ENCODE measurements at regions not wholly inside any gene's neighbourhood (a gene's known extent, or its start where the extent isn't known, plus 50 kb on each side); places are given as distances from the start of the nearest gene placed in this dataset.
A peak's percentile ranks its signal among the peaks of the same experiment; 100 is the strongest.

DNA sequence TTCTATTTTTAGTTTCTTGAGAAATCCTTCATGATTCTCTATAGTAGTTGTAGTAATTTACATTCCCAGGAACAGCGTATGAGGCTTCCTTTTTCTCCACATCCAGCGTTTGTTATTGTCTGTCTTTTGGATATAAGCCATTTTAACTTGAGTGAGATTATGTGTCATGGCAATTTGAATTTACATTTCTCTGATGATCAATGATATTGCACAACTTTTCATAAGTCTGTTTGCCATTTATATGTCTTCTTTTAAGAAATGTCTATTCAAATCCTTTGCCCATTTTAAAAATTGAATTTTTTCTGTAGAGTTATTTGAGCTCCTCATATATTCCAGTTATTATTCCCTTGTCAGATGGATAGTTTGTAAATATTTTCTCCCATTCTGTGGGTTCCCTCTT lies 285.1 kb downstream of the REEP3 start:
- Histone ChIP-seq H4K20me1 (ENCODE audit: insufficient read depth, low read length) (no peaks in the 10 kb centered on the region), H3K27ac (ENCODE audit: low read length) (no peak overlapping the region), H3K36me3 (replicated peaks; ENCODE audit: insufficient read depth, low read length) (no peaks in the 10 kb centered on the region), H3F3A (ENCODE audit: insufficient read depth, low read length) (no peaks in the 10 kb centered on the region), H3K9ac (ENCODE audit: low read length) (no peak overlapping the region), H3K79me2 (ENCODE audit: low read length) (no peaks in the 10 kb centered on the region), H3K4me1 (ENCODE audit: low read length) (no peaks in the 10 kb centered on the region), H3K9me2 (replicated peaks; ENCODE audit: insufficient read depth, low read length) (no peaks in the 10 kb centered on the region), H3K4me2 (ENCODE audit: low read depth, low read length) (no peak overlapping the region), H3K9me3 (replicated peaks; ENCODE audit: insufficient read depth, low read length) (no peaks in the 10 kb centered on the region), H3K4me3 (ENCODE audit: low read length) (no peak overlapping the region), H3K27me3 (replicated peaks; ENCODE audit: insufficient read depth, low read length) (no peaks in the 10 kb centered on the region), H2AFZ (ENCODE audit: low read length) (no peak overlapping the region)
- DNase-seq = no peak
- TF ChIP-seq, protein P1, sequence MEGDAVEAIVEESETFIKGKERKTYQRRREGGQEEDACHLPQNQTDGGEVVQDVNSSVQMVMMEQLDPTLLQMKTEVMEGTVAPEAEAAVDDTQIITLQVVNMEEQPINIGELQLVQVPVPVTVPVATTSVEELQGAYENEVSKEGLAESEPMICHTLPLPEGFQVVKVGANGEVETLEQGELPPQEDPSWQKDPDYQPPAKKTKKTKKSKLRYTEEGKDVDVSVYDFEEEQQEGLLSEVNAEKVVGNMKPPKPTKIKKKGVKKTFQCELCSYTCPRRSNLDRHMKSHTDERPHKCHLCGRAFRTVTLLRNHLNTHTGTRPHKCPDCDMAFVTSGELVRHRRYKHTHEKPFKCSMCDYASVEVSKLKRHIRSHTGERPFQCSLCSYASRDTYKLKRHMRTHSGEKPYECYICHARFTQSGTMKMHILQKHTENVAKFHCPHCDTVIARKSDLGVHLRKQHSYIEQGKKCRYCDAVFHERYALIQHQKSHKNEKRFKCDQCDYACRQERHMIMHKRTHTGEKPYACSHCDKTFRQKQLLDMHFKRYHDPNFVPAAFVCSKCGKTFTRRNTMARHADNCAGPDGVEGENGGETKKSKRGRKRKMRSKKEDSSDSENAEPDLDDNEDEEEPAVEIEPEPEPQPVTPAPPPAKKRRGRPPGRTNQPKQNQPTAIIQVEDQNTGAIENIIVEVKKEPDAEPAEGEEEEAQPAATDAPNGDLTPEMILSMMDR (IDR thresholded peaks at IDR 0.05; ENCODE audit: low read length) = no peak
- TF ChIP-seq EZH2 (optimal IDR thresholded peaks at IDR 0.05; ENCODE audit: low read depth, low read length) (no peak), EZH2phosphoT487 (IDR thresholded peaks at IDR 0.05; ENCODE audit: low read length) (no peak)

DNA sequence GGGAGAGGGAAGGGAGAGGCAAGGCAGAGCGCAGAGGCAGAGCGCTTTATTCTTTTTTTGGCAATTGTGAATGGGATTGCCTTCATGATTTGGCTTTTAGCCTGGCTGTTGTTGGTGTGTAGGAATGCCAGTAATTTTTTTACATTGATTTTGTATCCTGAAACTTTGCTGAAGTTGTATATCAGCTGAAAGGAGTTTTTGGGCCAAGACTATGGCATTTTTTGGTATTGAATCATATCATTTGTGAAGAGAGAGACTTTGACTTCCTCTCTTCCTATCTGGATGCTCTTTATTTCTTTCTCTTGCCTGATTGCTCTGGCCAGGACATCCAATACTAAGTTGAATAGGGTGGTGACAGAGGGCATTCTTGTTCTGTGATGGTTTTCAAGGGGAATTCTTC lies 291.3 kb downstream of the REEP3 start:
- no peaks in the 10 kb centered on the region for H3K4me1 ChIP-seq (ENCODE audit: low read length)
- H3F3A ChIP-seq (ENCODE audit: insufficient read depth, low read length) = no peaks in the 10 kb centered on the region
- DNase-seq = no peak
- no peak for TF ChIP-seq EZH2phosphoT487 (IDR thresholded peaks at IDR 0.05; ENCODE audit: low read length)
- no peak for TF ChIP-seq EZH2 (optimal IDR thresholded peaks at IDR 0.05; ENCODE audit: low read depth, low read length)
- TF ChIP-seq, protein P1 (IDR thresholded peaks at IDR 0.05; ENCODE audit: low read length) = no peak
- no peaks in the 10 kb centered on the region for H3K9me3 ChIP-seq (replicated peaks; ENCODE audit: insufficient read depth, low read length)
- H3K4me3 ChIP-seq (ENCODE audit: low read length) = no peak overlapping the region
- no peak overlapping the region for H3K9ac ChIP-seq (ENCODE audit: low read length)
- H3K9me2 ChIP-seq (replicated peaks; ENCODE audit: insufficient read depth, low read length) = no peaks in the 10 kb centered on the region
- H3K79me2 ChIP-seq (ENCODE audit: low read length) = no peaks in the 10 kb centered on the region
- no peaks in the 10 kb centered on the region for H4K20me1 ChIP-seq (ENCODE audit: insufficient read depth, low read length)
- H3K27me3 ChIP-seq (replicated peaks; ENCODE audit: insufficient read depth, low read length) = no peaks in the 10 kb centered on the region
- no peak overlapping the region for H2AFZ ChIP-seq (ENCODE audit: low read length)
- H3K4me2 ChIP-seq (ENCODE audit: low read depth, low read length) = no peak overlapping the region
- H3K27ac ChIP-seq (ENCODE audit: low read length) = no peak overlapping the region
- no peaks in the 10 kb centered on the region for H3K36me3 ChIP-seq (replicated peaks; ENCODE audit: insufficient read depth, low read length)

DNA sequence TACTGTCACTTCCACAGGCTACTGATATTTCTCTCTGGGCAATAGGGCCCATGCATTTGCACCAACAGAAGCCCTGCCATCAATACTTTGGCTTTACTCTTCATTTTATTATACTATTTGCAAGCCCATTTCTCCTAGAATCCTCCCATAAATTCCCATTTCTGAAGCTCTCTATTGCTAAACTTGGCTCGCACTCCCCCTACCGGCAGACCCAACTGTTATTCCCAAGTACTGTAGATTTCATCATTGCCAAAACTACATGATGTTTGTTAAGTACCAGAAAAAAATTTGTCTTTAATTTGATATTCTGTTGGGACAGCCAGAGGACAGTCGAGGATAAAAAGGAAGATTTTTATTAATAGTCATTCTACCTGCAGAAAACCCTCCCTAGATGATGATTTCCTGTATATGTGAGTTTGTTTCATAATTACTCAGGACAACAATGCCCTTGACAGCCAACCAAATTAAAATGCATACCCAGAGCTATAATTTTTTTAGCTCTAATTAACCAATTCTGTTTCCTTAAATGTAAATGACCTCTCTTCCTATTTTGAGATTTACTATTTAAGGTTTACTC lies 298.6 kb downstream of the REEP3 start:
- Histone ChIP-seq H3K27me3 (replicated peaks; ENCODE audit: insufficient read depth, low read length) (no peaks in the 10 kb centered on the region), H3K27ac (ENCODE audit: low read length) (no peak overlapping the region), H3F3A (ENCODE audit: insufficient read depth, low read length) (no peaks in the 10 kb centered on the region), H3K79me2 (ENCODE audit: low read length) (no peaks in the 10 kb centered on the region), H2AFZ (ENCODE audit: low read length) (no peak overlapping the region), H3K36me3 (replicated peaks; ENCODE audit: insufficient read depth, low read length) (no peaks in the 10 kb centered on the region), H3K4me3 (ENCODE audit: low read length) (no peak overlapping the region), H3K9ac (ENCODE audit: low read length) (no peak overlapping the region), H3K4me1 (ENCODE audit: low read length) (no peaks in the 10 kb centered on the region), H3K9me2 (replicated peaks; ENCODE audit: insufficient read depth, low read length) (no peaks in the 10 kb centered on the region), H3K9me3 (replicated peaks; ENCODE audit: insufficient read depth, low read length) (no peaks in the 10 kb centered on the region), H3K4me2 (ENCODE audit: low read depth, low read length) (no peak overlapping the region), H4K20me1 (ENCODE audit: insufficient read depth, low read length) (no peaks in the 10 kb centered on the region)
- peak; percentile 16 for DNase-seq
- no peak for TF ChIP-seq EZH2phosphoT487 (IDR thresholded peaks at IDR 0.05; ENCODE audit: low read length)
- TF ChIP-seq, protein P1 (IDR thresholded peaks at IDR 0.05; ENCODE audit: low read length) = peak; percentile 72
- TF ChIP-seq EZH2 (optimal IDR thresholded peaks at IDR 0.05; ENCODE audit: low read depth, low read length) = no peak

Measured in MM.1S (cell line).